HG03457 (cell line): ENCODE measurements at regions not wholly inside any gene's neighbourhood (a gene's known extent, or its start where the extent isn't known, plus 50 kb on each side); places are given as distances from the start of the nearest gene placed in this dataset.

Experiments used
- ATAC-seq: cut with Tn5 transposase; IDR thresholded peaks from one replicate; pipeline ENCODE4 v1.9.1; 2021; ENCODE audit warnings: moderate number of reproducible peaks; ENCODE audit not compliant: unreplicated experiment

- ATAC-seq, result no peak
These were observed 808.6 kb upstream of the RAG2 start for GRCh38 chr11:37406651-37407050.

GRCh38 chr11:37404231-37404630 is 806.2 kb upstream of the RAG2 start:
- no peak for ATAC-seq

GRCh38 chr11:37402663-37403062 is 804.6 kb upstream of the RAG2 start:
- ATAC-seq, result no peak

GRCh38 chr11:37394236-37394870 is 796.3 kb upstream of the RAG2 start:
- no peak for ATAC-seq

GRCh38 chr11:37391615-37392014 is 793.6 kb upstream of the RAG2 start:
- ATAC-seq, result no peak

GRCh38 chr11:37390576-37391083 is 792.6 kb upstream of the RAG2 start:
- ATAC-seq, result no peak

- ATAC-seq, result no peak
These were observed 780.9 kb upstream of the RAG2 start for GRCh38 chr11:37378958-37379357.

- no peak for ATAC-seq
These were observed 774.6 kb upstream of the RAG2 start for GRCh38 chr11:37372667-37373066.

DNA sequence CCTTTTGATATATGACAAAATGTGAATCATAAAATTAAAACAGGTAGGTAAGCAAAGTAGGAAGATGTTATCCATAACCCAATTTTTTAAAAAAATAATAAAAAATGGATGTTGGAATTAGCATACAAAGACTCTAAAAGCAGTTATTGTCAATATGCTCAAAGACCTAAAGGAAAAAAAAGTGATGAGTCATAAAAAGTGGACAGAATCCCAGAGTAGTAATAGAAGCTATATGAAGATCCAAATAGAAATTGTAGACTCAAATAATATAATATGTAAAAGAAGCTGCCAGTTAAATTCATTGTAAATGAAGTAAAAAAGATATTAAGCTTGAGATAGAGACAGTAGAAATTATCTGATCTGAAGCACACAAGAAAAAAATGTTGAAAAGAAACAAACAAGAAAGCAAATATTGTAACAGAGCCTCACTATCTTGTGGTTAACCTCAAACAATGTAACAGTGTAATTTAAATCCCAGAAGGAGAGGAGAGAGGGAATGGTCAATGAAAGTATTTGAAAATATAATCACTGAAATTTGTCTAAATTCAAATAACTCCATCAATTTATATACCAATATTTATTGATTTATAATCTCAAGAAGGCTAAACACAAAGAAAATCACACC is 773.4 kb upstream of the RAG2 start:
- no peak for ATAC-seq

DNA sequence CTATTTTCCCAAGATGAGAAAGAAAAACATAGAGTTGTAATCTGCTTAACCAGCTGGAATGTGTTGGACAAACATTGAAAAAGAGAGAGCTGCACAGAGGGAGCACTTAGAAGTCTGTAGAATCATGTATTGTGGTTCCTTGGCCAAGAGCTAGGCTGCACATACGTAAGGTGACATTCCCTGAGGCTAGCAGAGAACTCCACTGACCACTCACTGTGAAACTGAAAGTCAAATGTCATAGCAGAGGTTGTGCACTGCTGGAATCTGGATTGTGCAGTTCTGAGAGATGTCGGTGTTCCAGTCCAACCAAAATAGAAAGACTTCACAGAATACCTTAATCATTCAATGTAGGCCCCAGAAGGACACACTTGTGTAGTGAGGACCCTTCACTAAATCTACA is 772.8 kb upstream of the RAG2 start:
- ATAC-seq, result no peak

- no peak for ATAC-seq
These were observed 766.3 kb upstream of the RAG2 start for GRCh38 chr11:37364246-37364839.

GRCh38 chr11:37353192-37353591 is 755.2 kb upstream of the RAG2 start:
- ATAC-seq, result no peak

GRCh38 chr11:37352485-37352884 is 754.4 kb upstream of the RAG2 start:
- ATAC-seq, result no peak

- ATAC-seq, result no peak
These were observed 745.3 kb upstream of the RAG2 start for GRCh38 chr11:37343290-37343689.

- no peak for ATAC-seq
These were observed 738.4 kb upstream of the RAG2 start for GRCh38 chr11:37336401-37336800.

GRCh38 chr11:37333345-37333744 is 735.3 kb upstream of the RAG2 start:
- ATAC-seq, result no peak

GRCh38 chr11:37323843-37324242 is 725.8 kb upstream of the RAG2 start:
- ATAC-seq, result no peak

DNA sequence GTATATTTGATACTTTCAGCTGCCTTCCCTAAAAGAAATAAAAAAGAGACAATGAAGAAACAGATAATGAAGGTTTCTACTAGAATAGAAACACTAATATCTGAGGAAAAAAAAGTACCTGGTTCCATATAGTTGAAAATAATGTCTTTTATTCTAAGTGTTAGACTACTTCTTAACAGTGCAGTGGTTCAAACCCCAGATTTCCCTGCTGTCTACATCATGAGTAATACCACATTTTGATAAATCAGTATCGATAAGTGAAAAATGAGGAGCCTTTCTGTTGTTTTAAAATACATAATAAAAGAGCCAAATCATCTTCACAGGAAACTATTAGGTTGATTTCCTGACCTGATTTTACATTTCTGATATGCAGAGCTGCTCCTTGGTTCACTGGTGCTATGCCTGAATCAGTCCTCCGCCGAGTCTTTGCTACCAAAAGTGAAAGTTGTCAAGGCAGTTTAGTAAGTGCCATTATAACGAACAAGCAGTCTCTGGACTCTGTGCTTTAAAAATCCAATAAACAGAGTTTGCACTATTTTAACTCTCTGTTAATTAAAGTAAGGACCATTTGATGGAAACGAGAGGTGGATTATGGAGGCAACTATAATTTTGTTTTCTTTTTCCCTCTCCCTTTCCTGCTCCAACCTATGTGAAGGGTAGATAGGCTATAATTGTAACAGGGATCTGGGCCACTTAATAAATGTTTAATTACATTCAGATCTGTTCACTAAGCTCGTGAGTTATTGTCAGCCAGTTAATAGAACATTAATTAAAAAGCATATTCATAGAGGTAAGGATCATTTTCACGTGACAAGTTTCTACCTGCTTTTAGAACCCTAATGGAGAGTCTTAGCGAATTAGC is 724.5 kb upstream of the RAG2 start:
- no peak for ATAC-seq

DNA sequence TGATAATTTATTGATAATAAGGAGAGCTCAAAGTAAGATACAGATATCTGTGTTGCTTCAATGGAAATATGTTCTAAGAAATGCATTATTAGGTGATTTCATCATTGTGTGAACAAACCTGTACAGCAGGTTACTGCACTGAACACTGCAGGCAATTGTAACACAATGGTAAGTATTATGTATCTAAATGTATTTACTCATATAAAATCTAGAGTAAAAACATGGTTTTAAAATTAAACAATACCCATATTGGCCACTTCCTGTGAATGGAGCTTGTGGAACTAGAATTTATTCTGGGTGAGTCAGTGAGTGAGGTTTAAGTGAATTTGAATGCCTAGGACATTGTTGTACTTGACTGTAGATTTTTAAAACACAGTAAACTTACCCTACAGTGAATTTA is 722.9 kb upstream of the RAG2 start:
- ATAC-seq, result no peak

- no peak for ATAC-seq
These were observed 719.8 kb upstream of the RAG2 start for GRCh38 chr11:37317803-37318202.

GRCh38 chr11:37313266-37313665 is 715.2 kb upstream of the RAG2 start:
- no peak for ATAC-seq
